T-helper 17 cell (primary cell): ENCODE measurements at regions not wholly inside any gene's neighbourhood (a gene's known extent, or its start where the extent isn't known, plus 50 kb on each side); places are given as distances from the start of the nearest gene placed in this dataset.

Experiments used
- ATAC-seq: fragments of 150-1000 bp; cut with Tn5 transposase; 2 replicates; pipeline ENCODE4 v1.10.0; 2021; ENCODE audit warnings: mild to moderate bottlenecking, moderate library complexity
- DNase-seq, 3 donors: peaks; one replicate each; pipeline versions ENCODE4 v3.0.0 to v3.0.0-alpha.2; 2020 to 2021
- H3K9me3 ChIP-seq: one replicate; pipeline ENCODE4 v1.7.0; 2013; ENCODE audit warnings: low read length, mild to moderate bottlenecking; ENCODE audit not compliant: control insufficient read depth, poor library complexity, severe bottlenecking
- H3K27ac Mint-ChIP-seq: one replicate; pipeline ENCODE4 v1.8.0; 2022; ENCODE audit warnings: mild to moderate bottlenecking, moderate library complexity, mixed read lengths
- H3K27me3 Mint-ChIP-seq: one replicate; pipeline ENCODE4 v1.8.0; 2022; ENCODE audit warnings: mixed read lengths
- H3K36me3 Mint-ChIP-seq: one replicate; pipeline ENCODE4 v1.8.0; 2022; ENCODE audit warnings: low read depth, mixed read lengths
- H3K4me1 Mint-ChIP-seq: one replicate; pipeline ENCODE4 v1.8.0; 2022; ENCODE audit warnings: mild to moderate bottlenecking, mixed read lengths
- H3K4me3 Mint-ChIP-seq: one replicate; pipeline ENCODE4 v1.8.0; 2022; ENCODE audit warnings: mild to moderate bottlenecking, moderate library complexity, mixed read lengths

DNA sequence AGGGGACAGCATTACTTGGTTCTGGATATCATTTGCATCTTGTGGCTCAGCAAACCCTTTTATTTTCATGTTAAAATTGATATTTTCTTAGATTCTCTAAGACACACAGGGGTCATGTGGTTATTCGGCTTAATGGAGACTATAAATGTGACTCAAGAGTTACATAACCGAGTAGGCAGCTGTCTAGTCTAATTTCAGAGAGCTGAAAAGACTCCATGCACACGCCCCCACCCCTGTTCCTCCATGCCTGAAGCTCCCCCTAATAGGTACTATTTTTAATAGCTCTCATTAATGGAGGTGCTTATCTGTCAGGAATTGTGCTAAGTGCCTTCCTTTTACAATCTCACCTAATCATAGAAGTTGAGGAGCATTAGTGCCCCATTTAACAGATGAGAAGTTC lies 189.2 kb upstream of the ARHGAP20 start:
- no peaks in the 10 kb centered on the region for H3K9me3 ChIP-seq
- Mint-ChIP-seq H3K4me3 (no peak overlapping the region), H3K36me3 (no peaks in the 10 kb centered on the region), H3K27ac (no peak overlapping the region), H3K4me1 (no peaks in the 10 kb centered on the region), H3K27me3 (no peaks in the 10 kb centered on the region)
- ATAC-seq (no peak), DNase-seq (no peak)

DNA sequence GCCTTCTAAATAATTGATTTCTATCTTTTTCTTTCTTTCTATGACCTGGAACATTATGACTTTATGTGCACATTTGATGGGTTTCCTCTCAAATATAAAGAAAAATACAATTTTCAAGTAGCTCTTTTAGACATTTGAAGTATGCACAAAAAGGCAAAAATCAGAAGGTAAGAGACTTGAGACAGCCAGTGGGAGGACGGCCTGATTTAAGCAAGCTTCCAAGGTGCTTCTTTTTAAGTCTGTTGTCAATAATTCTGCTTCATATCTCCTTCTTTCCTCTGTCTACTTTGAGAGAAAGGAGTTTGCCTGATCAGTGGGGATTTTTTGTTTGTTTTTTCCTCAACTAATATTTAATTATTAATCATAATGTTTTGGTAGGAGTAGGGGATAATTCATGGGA lies 188.2 kb upstream of the ARHGAP20 start:
- no peak for ATAC-seq
- Mint-ChIP-seq H3K27me3 (no peaks in the 10 kb centered on the region), H3K4me1 (no peaks in the 10 kb centered on the region), H3K36me3 (no peaks in the 10 kb centered on the region), H3K4me3 (no peak overlapping the region), H3K27ac (no peak overlapping the region)
- DNase-seq: no peak
- H3K9me3 ChIP-seq: no peaks in the 10 kb centered on the region

DNA sequence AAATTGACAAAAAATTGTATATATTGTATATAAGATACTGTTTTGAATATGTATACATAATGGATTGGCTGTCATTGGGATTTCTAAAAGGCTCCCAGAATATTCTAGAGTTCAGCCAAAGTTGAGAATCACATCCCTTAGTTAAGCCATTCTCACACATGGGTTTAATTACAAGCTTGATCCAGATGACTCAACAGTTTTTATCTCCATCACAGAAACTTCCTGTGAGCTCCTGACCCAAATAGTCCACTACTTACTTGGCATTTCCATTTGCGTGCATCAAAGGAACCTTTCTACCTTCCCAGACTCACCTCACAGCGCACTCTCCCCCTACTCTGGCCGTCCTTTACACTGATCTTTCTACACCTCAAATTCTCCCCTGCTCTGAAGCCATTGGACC lies 184.8 kb upstream of the ARHGAP20 start:
- ATAC-seq: no peak
- no peak overlapping the region for H3K27ac Mint-ChIP-seq
- DNase-seq: no peak
- H3K4me1 Mint-ChIP-seq: no peaks in the 10 kb centered on the region
- no peaks in the 10 kb centered on the region for H3K36me3 Mint-ChIP-seq
- no peak overlapping the region for H3K4me3 Mint-ChIP-seq
- no peaks in the 10 kb centered on the region for H3K9me3 ChIP-seq
- no peaks in the 10 kb centered on the region for H3K27me3 Mint-ChIP-seq

DNA sequence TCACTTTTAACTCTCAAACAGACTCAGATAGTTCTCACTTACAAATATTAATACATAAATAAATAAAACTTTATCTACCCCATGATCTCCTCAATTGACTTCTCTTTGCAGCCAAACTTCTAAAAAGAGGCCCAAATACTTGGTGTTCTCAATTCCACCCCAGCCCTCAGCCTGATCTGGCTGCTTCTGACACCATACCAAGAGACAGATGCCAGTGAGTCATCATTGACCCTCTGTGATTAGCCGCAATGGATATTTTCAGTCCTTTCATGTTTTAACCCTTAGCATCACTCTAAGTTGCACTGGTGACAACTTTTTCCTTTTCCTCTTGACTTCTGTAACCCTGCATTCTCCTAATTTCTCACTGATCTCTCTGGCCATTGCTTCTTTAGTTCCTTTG lies 184.1 kb upstream of the ARHGAP20 start:
- Mint-ChIP-seq H3K4me1 (no peaks in the 10 kb centered on the region), H3K27ac (no peak overlapping the region), H3K4me3 (no peak overlapping the region), H3K36me3 (no peaks in the 10 kb centered on the region), H3K27me3 (no peaks in the 10 kb centered on the region)
- DNase-seq: no peak
- ATAC-seq: no peak
- H3K9me3 ChIP-seq: no peaks in the 10 kb centered on the region

DNA sequence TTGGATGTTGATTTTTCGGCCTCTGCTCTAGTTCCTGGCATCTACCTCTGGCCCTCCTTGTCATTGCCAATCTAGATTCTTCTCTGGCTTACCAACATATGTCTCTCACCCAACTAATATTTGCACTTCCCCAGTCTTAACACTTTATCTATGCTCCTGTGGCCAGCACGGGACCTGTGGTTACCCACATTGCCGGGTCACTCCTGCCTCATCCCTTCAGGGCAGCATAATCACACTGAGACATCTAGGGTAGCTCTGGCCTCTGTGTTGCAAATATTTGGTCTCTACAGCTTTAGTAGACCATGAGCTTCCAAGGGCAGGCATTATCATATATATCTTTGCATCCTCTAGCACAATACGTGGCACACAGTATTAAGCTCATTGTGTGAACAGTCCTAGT lies 182.0 kb upstream of the ARHGAP20 start:
- Mint-ChIP-seq H3K4me1 (no peaks in the 10 kb centered on the region), H3K27ac (no peak overlapping the region), H3K36me3 (no peaks in the 10 kb centered on the region), H3K27me3 (no peaks in the 10 kb centered on the region), H3K4me3 (no peak overlapping the region)
- DNase-seq (no peak), ATAC-seq (no peak)
- no peaks in the 10 kb centered on the region for H3K9me3 ChIP-seq

DNA sequence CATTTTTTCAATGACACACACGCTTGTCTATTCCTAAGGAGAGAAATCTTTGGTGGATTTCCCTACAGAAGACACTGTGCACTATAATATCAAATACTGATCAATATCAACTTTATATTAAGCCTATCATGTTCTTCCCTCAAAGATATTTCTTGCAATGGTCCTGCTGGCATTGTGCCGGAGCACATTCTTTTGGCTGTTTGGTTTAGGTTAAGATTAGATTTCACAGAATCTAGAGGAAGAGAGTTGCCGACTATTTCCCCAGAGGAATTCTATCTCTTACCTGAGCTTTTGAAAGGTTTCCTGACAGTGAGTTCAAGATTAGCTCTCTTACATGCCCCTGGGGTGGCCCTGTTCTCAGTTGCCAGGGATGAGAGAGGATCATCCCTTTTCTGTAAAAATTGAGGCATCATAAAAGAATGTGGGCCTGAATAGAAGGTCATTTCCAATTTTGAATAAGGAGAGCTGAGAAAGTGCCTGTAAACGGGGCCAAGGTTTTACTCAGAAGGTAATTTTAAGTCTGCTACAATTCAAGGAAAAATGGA lies 180.6 kb upstream of the ARHGAP20 start:
- no peaks in the 10 kb centered on the region for H3K9me3 ChIP-seq
- Mint-ChIP-seq H3K27ac (no peak overlapping the region), H3K36me3 (no peaks in the 10 kb centered on the region), H3K27me3 (no peaks in the 10 kb centered on the region), H3K4me1 (no peaks in the 10 kb centered on the region), H3K4me3 (no peak overlapping the region)
- no peak for DNase-seq
- no peak for ATAC-seq

DNA sequence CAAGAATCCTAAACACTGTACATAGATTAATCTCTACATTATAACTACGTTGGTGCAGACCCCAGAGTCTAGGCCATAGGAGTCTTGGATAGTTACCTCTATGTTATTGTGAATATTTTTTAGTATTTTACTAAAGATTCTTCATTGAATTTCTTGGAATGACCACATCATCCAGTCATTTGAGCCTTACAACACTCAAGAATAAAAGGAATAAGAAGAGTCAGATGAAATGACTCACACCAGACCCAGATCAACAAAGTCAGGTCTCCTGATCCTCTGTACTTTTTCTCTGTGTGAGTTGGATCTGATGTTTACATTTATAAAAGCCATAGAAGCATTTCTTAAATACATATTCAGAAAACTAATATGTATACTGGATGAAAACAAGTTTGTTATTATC lies 179.2 kb upstream of the ARHGAP20 start:
- ATAC-seq: no peak
- Mint-ChIP-seq H3K27me3 (no peaks in the 10 kb centered on the region), H3K4me3 (no peak overlapping the region)

DNA sequence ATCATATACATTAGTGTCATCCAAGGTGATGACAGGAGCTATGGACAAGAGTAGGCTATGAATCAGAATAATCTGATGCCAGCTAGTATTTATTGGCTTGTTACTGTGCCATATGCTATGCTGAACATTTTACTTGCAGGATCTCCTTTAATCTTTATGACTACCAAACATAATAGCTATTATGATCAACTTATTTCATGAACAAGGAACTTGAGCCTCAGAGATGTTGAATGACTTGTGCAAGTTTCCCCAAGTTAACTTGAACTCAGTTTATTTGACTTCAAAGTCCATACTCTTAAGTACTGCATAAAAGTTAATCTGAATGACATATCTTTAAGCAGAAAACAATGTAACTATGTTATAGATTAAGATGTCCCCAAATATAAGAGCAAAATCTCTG lies 178.8 kb upstream of the ARHGAP20 start:
- ATAC-seq (no peak), DNase-seq (no peak)
- Mint-ChIP-seq H3K27ac (no peak overlapping the region), H3K4me1 (no peaks in the 10 kb centered on the region), H3K4me3 (no peak overlapping the region), H3K36me3 (no peaks in the 10 kb centered on the region), H3K27me3 (no peaks in the 10 kb centered on the region)
- H3K9me3 ChIP-seq: no peaks in the 10 kb centered on the region

More for the DNA sequence above, 179.2 kb upstream of the ARHGAP20 start:
- Mint-ChIP-seq H3K36me3 (no peaks in the 10 kb centered on the region), H3K4me1 (no peaks in the 10 kb centered on the region), H3K27ac (no peak overlapping the region)
- H3K9me3 ChIP-seq: no peaks in the 10 kb centered on the region
- DNase-seq: no peak

DNA sequence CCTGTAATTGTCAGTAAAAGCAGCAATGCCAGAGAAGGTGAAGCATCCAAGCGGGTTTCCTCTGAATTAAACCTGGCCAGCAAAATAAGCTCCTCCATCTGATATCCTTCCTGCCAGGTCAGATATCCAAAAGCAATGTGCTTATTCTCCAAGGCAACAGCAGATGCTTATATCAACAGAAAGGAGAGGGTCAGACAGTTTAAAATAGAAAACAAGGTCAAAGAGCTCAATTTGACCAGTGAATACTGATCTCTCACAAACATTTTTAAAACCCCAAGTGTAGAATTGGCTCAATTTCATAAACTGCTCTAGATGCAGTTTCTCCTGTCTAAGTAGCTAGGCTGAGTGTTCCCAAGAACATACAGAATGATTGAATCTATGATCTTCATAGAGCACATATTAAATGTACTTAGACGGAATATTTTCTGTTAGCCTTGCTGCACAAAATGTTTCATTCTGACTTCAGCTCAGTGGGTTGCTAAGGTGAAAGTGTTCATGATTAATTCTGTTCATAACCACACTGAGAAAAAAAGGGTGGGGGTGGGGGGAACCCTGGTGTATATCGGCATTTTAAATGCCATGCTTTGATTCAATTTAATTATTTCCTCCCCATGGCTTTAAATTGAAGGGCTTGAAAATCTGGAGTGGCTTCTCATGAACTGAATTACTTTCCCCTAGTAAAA lies 174.2 kb upstream of the ARHGAP20 start:
- H3K27ac Mint-ChIP-seq: no peak overlapping the region

DNA sequence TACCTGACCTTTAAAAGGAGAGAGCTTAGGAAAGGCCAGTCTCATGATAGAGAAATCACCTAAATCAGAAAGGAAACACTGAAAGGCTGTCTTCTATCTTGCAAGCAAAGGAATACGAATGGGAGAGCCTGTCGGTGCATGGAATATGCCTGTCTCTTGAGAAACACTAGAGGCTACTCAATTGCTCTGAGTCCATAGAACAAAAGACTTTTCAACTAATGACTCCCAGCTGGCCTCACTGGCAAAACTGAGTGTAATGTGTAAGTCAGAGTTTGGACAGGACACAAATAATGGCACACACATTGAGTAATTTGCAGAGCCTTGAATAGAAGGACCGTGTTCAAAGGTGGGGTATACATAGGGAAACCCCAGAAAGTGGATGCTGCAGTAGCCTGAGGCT lies 171.0 kb upstream of the ARHGAP20 start:
- H3K9me3 ChIP-seq: no peaks in the 10 kb centered on the region
- H3K27me3 Mint-ChIP-seq: no peaks in the 10 kb centered on the region
- H3K4me1 Mint-ChIP-seq: no peaks in the 10 kb centered on the region
- no peaks in the 10 kb centered on the region for H3K36me3 Mint-ChIP-seq
- no peak overlapping the region for H3K4me3 Mint-ChIP-seq
- no peak for DNase-seq
- no peak overlapping the region for H3K27ac Mint-ChIP-seq
- no peak for ATAC-seq

More for the DNA sequence above, 174.2 kb upstream of the ARHGAP20 start:
- DNase-seq (no peak), ATAC-seq (no peak)
- no peaks in the 10 kb centered on the region for H3K9me3 ChIP-seq
- Mint-ChIP-seq H3K4me1 (no peaks in the 10 kb centered on the region), H3K4me3 (no peak overlapping the region), H3K36me3 (no peaks in the 10 kb centered on the region), H3K27me3 (no peaks in the 10 kb centered on the region)

DNA sequence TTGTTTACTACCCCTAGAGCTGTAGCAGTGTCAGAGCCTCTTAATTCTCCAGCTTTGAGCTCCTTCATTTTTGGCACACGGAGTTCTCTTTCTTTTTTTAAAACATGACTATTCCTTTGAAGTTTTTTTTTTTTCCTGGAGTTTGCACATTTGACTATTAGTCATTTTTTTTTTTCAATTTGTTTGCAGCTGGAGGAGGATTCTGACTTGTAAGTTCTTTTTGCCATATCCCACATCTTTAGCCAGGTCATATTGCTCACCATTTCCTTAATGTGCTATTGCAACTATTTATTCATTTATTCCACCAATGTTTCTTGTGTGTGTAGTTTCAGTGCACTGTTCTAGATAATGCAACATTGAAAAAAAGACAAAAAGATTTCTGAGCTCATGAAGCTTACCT lies 166.3 kb upstream of the ARHGAP20 start:
- Mint-ChIP-seq H3K27ac (no peak overlapping the region), H3K36me3 (no peaks in the 10 kb centered on the region), H3K4me1 (no peaks in the 10 kb centered on the region), H3K4me3 (no peak overlapping the region), H3K27me3 (no peaks in the 10 kb centered on the region)
- no peak for ATAC-seq
- peaks cover 3% of the 10 kb centered on the region for H3K9me3 ChIP-seq
- no peak for DNase-seq

DNA sequence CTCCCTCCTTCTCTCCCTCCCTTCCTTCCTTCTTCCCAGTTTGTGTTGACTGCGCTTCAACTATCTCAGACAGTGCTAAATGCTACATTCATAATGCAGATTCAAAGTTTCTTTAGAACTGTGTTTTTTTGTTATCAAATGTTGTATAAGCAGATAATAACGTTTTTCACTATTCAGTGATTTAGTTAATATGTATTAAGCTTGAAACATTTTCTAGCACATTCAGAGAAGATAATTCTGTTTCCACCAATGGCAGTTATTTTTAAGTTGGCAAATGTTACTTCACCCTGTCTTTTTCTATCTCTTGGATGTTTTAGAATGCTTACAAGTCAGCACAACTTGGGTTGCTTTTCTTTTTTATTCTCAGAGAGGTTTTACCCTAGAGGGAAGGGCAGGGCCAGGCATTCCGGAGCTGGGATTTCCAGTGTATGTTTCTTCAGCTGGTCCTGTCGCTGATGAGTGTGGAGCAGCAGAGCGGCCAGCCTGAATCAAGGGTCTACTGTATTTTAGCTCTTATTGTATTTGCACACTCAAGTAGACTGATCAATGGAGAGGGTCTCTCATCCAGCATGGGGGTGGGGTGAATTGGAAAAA lies 162.3 kb upstream of the ARHGAP20 start:
- no peak overlapping the region for H3K27ac Mint-ChIP-seq
- no peak for ATAC-seq

DNA sequence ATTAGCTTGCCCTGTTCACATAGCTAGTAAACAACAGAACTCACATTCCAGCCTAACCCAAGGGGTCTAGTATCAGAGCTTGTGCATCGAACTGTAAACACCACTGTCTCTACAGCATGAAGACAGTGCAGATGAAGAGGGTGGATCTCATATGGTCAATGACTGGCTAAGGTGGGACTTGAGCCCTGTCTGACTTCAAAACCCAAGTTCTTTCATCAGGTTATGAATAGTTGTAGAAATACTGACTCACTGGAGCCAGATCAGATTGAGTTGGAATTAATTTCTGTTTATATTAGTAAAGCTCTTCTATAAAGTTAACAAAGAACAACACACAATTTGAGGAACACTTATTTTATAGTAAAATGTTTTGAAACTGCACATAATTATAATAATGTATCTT lies 161.7 kb upstream of the ARHGAP20 start:
- H3K9me3 ChIP-seq: peaks cover 3% of the 10 kb centered on the region
- H3K36me3 Mint-ChIP-seq: no peaks in the 10 kb centered on the region
- no peak overlapping the region for H3K27ac Mint-ChIP-seq
- ATAC-seq (no peak), DNase-seq (no peak)
- H3K4me3 Mint-ChIP-seq: no peak overlapping the region
- H3K27me3 Mint-ChIP-seq: no peaks in the 10 kb centered on the region
- no peaks in the 10 kb centered on the region for H3K4me1 Mint-ChIP-seq

More for the DNA sequence above, 162.3 kb upstream of the ARHGAP20 start:
- peaks cover 3% of the 10 kb centered on the region for H3K9me3 ChIP-seq
- DNase-seq: no peak
- Mint-ChIP-seq H3K4me3 (no peak overlapping the region), H3K4me1 (no peaks in the 10 kb centered on the region), H3K27me3 (no peaks in the 10 kb centered on the region), H3K36me3 (no peaks in the 10 kb centered on the region)
